ENCODE measurements at regions not wholly inside any gene's neighbourhood (a gene's known extent, or its start where the extent isn't known, plus 50 kb on each side); places are given as distances from the start of the nearest gene placed in this dataset.
"Not testable (repeated sequence)": the region's sequence is repeated elsewhere in the genome, so short reads cannot be mapped to it uniquely, and the experiment has no call there.

GRCh38 chr7:51389216-51389812, 72.7 kb upstream of the COBL start:
- DNase-seq; H3K27me3 ChIP-seq; H3K4me3 ChIP-seq; H3K36me3 ChIP-seq; H3K9me3 ChIP-seq; H3K27ac ChIP-seq; H3K4me1 ChIP-seq; intact Hi-C loops (cut with DNase I): not testable (repeated sequence)
- WGBS, 2 donors: 95 to 96% methylated on average over 22 of the region's 22 CpGs

GRCh38 chr7:51388241-51388640, 71.6 kb upstream of the COBL start:
- WGBS, 2 donors: 97% methylated on average over 14 of the region's 16 CpGs
- H3K4me3 ChIP-seq; H3K27ac ChIP-seq; intact Hi-C loops (cut with DNase I); H3K27me3 ChIP-seq; H3K4me1 ChIP-seq; DNase-seq; H3K36me3 ChIP-seq; H3K9me3 ChIP-seq: not testable (repeated sequence)

- H3K4me1 ChIP-seq; DNase-seq; H3K9me3 ChIP-seq; H3K27me3 ChIP-seq; H3K4me3 ChIP-seq; H3K27ac ChIP-seq; intact Hi-C loops (cut with DNase I); H3K36me3 ChIP-seq: not testable (repeated sequence)
- WGBS, 2 donors: 94% methylated on average over 34 of the region's 34 CpGs
Measured at GRCh38 chr7:51386806-51387568, 70.4 kb upstream of the COBL start.

GRCh38 chr7:51386184-51386583, 69.6 kb upstream of the COBL start:
- intact Hi-C loops (cut with DNase I); H3K27me3 ChIP-seq; H3K9me3 ChIP-seq; DNase-seq; H3K4me3 ChIP-seq; H3K27ac ChIP-seq; H3K4me1 ChIP-seq; H3K36me3 ChIP-seq: not testable (repeated sequence)
- 91 to 94% methylated on average over 14 of the region's 17 CpGs for WGBS, 2 donors

- H3K27me3 ChIP-seq; DNase-seq; H3K27ac ChIP-seq; intact Hi-C loops (cut with DNase I); H3K36me3 ChIP-seq; H3K4me1 ChIP-seq; H3K4me3 ChIP-seq; H3K9me3 ChIP-seq: not testable (repeated sequence)
- 84 to 85% methylated on average over 7 of the region's 7 CpGs for WGBS, 2 donors
Measured at GRCh38 chr7:51382243-51382642, 65.6 kb upstream of the COBL start.

- H3K4me3 ChIP-seq: no peak overlapping the region
- intact Hi-C loops (cut with DNase I): no loop called here
- DNase-seq: no peak
- H3K36me3 ChIP-seq: no peaks in the 10 kb centered on the region
- TF ChIP-seq EP300 (IDR thresholded peaks at IDR 0.05) (no peak), CTCF (IDR thresholded peaks at IDR 0.05) (no peak), POLR2A (IDR thresholded peaks at IDR 0.05) (no peak), POLR2AphosphoS5 (IDR thresholded peaks at IDR 0.05) (no peak)
- no peak overlapping the region for H3K27ac ChIP-seq
- no peaks in the 10 kb centered on the region for H3K9me3 ChIP-seq
- H3K27me3 ChIP-seq: no peaks in the 10 kb centered on the region
- H3K4me1 ChIP-seq: no peaks in the 10 kb centered on the region
- 31 to 69% methylated on average over 4 of the region's 4 CpGs for WGBS, 2 donors
Measured at GRCh38 chr7:51376420-51377092, 59.9 kb upstream of the COBL start.

- Histone ChIP-seq H3K36me3 (no peaks in the 10 kb centered on the region), H3K9me3 (no peaks in the 10 kb centered on the region), H3K4me3 (no peak overlapping the region), H3K27ac (no peak overlapping the region), H3K27me3 (no peaks in the 10 kb centered on the region), H3K4me1 (no peaks in the 10 kb centered on the region)
- no peak for DNase-seq
- intact Hi-C loops (cut with DNase I): no loop called here
- no peak for TF ChIP-seq EP300 (IDR thresholded peaks at IDR 0.05)
- no peak for TF ChIP-seq POLR2AphosphoS5 (IDR thresholded peaks at IDR 0.05)
- TF ChIP-seq POLR2A (IDR thresholded peaks at IDR 0.05): no peak
- no peak for TF ChIP-seq CTCF (IDR thresholded peaks at IDR 0.05)
- 34 to 73% methylated on average over 4 of the region's 4 CpGs for WGBS, 2 donors
Measured at GRCh38 chr7:51374936-51375335, 58.3 kb upstream of the COBL start.

GRCh38 chr7:51373607-51374006, 57.0 kb upstream of the COBL start:
- H3K36me3 ChIP-seq; H3K4me1 ChIP-seq; H3K27ac ChIP-seq; H3K4me3 ChIP-seq; DNase-seq; H3K27me3 ChIP-seq; H3K9me3 ChIP-seq; intact Hi-C loops (cut with DNase I): not testable (repeated sequence)
- WGBS, 2 donors: 77 to 83% methylated on average over 2 of the region's 2 CpGs

Measured in sigmoid colon (tissue), 6 donors.